ENCODE measurements at regions not wholly inside any gene's neighbourhood (a gene's known extent, or its start where the extent isn't known, plus 50 kb on each side); places are given as distances from the start of the nearest gene placed in this dataset.

GRCh38 chr2:23221901-23222300 lies 163.1 kb upstream of the KLHL29 start:
- no peak overlapping the region for H3K4me3 ChIP-seq (replicated peaks in 1 of 2; ENCODE audit: low read depth in 2 of 2, low read length in 2 of 2)
- no peak for TF ChIP-seq CTCF (IDR thresholded peaks at IDR 0.05; ENCODE audit: low read depth, low read length)
- no peak for DNase-seq (ENCODE audit: low read depth in 2 of 2)

- no peak for TF ChIP-seq CTCF (IDR thresholded peaks at IDR 0.05; ENCODE audit: low read depth, low read length)
- H3K4me3 ChIP-seq (replicated peaks in 1 of 2; ENCODE audit: low read depth in 2 of 2, low read length in 2 of 2): no peak overlapping the region
- no peak for DNase-seq (ENCODE audit: low read depth in 2 of 2)
These were observed 154.1 kb upstream of the KLHL29 start for GRCh38 chr2:23230885-23231284.

GRCh38 chr2:23231865-23232264 lies 153.1 kb upstream of the KLHL29 start:
- no peak overlapping the region for H3K4me3 ChIP-seq (replicated peaks in 1 of 2; ENCODE audit: low read depth in 2 of 2, low read length in 2 of 2)
- no peak for TF ChIP-seq CTCF (IDR thresholded peaks at IDR 0.05; ENCODE audit: low read depth, low read length)
- no peak for DNase-seq (ENCODE audit: low read depth in 2 of 2)

GRCh38 chr2:23235292-23235691 lies 149.7 kb upstream of the KLHL29 start:
- no peak for TF ChIP-seq CTCF (IDR thresholded peaks at IDR 0.05; ENCODE audit: low read depth, low read length)
- no peak overlapping the region for H3K4me3 ChIP-seq (replicated peaks in 1 of 2; ENCODE audit: low read depth in 2 of 2, low read length in 2 of 2)
- no peak for DNase-seq (ENCODE audit: low read depth in 2 of 2)

GRCh38 chr2:23235736-23236135 lies 149.2 kb upstream of the KLHL29 start:
- no peak overlapping the region for H3K4me3 ChIP-seq (replicated peaks in 1 of 2; ENCODE audit: low read depth in 2 of 2, low read length in 2 of 2)
- TF ChIP-seq CTCF (IDR thresholded peaks at IDR 0.05; ENCODE audit: low read depth, low read length): no peak
- no peak for DNase-seq (ENCODE audit: low read depth in 2 of 2)

- no peak overlapping the region for H3K4me3 ChIP-seq (replicated peaks in 1 of 2; ENCODE audit: low read depth in 2 of 2, low read length in 2 of 2)
- no peak for TF ChIP-seq CTCF (IDR thresholded peaks at IDR 0.05; ENCODE audit: low read depth, low read length)
- no peak for DNase-seq (ENCODE audit: low read depth in 2 of 2)
These were observed 147.8 kb upstream of the KLHL29 start for GRCh38 chr2:23237147-23237546.

GRCh38 chr2:23238011-23238657 lies 146.8 kb upstream of the KLHL29 start:
- no peak overlapping the region for H3K4me3 ChIP-seq (replicated peaks in 1 of 2; ENCODE audit: low read depth in 2 of 2, low read length in 2 of 2)
- no peak for TF ChIP-seq CTCF (IDR thresholded peaks at IDR 0.05; ENCODE audit: low read depth, low read length)
- no peak for DNase-seq (ENCODE audit: low read depth in 2 of 2)

Data from cardiac fibroblast (primary cell).